ENCODE measurements at regions not wholly inside any gene's neighbourhood (a gene's known extent, or its start where the extent isn't known, plus 50 kb on each side); places are given as distances from the start of the nearest gene placed in this dataset.
"Not testable (repeated sequence)": the region's sequence is repeated elsewhere in the genome, so short reads cannot be mapped to it uniquely, and the experiment has no call there.

DNA sequence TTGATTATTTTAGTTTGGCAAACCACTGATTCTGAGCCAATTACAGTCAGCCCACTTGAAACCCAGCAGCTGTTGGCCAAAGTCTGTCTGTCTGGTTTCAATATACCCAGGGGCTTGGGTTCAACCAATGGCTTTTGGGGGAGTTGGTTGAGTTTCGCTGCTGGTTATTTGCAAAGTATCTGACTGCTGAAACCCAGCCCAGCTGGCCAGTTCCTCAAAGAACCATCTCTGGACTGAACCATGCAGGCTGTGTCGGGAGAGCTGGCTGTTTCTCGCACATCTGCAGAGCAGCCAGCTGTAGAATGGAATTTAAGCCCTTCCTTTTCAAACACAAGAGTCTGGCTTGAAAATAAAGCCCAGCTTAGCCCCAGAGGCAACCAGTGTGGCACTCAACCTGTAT lies 66.0 kb upstream of the PAX7 start:
- no peak for DNase-seq

DNA sequence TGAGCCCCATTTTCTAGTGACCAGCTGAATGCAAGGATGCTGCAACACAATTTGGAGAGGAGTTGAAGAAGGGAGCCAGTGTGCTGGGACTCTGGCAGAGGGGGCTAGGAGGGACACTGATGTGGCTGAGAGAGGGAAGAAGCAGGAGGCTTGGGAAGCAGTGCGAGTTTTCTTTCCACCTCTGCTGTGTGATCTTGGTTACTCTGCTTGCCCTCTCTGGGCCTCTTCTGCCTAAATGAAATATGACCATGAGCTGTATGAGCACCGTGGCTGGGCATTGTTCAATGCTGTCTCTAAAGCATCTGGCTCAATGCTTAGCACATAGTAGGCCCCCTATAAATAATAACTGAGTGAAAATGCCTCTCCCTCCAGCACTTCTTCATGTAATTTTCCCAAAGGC lies 65.3 kb upstream of the PAX7 start:
- DNase-seq = no peak

DNA sequence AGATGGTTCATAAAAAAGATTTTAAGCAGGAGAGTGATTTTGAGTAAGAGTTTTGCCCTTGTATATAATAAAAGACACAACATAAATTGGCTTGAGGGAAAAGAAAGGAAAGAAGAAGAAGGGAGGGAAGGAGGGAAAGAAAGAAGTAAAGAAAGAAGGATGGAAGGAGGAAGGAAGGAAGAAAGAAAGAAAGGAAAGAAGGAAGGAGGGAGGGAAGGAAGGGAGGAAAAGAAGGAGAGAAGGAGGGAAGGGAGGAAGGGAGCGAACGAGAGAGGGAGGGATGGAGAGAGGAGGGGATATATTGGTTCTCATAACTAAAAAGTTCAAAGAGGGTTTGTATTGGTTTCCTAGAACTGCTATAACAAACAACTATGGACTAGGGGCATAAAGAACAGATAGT lies 62.2 kb upstream of the PAX7 start:
- no peak for DNase-seq

DNA sequence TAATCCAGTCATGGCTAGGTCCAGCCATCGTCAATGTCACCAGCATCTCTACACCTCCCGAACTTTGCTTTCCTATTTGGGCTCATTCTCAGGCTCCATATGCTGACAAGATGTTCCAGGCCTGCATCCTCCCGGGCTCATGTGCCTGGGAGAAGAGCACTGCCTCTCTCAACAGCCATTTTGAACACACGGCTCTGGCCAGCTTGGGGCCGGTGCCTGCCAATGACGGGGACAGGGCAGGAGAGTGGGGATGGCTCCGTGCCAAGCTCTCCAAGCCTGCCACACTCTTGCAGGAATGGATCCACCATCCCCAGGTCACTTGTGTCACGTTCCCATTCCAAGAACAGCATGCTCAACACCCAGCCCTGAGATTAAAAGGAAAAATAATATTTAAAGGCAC lies 61.4 kb upstream of the PAX7 start:
- no peak for DNase-seq

DNA sequence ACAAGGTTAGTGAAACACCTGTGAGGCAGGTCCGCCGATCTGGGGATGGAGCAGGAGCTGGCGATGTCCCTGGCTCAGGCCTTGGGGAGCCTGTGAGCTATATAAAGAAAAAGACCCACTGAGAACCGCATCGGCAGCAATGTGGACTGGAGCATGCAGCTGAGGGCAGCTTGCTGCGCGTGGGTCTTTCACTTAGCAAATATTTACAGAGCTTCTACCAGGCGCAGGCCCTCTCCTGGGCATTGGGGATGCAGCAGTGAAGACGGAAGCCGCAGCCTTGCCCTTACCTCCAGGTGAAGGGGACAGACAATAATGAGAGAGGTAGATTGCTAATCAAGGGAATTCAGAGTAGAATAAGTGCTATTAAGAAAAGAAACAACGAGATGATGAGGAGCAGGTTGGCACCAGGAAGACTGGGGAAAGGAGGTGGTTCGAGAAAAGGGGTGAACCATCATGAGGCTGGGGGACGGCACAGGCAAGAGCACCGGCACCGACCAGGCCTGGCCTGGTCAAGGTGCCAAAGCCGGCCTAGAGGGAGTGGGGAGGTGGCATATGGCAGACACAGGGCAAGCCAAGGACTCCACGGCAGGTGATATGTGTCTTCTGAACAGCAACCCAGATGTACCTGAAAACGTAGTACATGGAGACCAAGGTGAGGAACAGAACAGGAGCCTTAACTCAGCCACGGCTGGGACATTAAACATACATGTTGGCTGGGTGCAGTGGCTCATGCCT lies 60.7 kb upstream of the PAX7 start:
- no peak for DNase-seq

DNA sequence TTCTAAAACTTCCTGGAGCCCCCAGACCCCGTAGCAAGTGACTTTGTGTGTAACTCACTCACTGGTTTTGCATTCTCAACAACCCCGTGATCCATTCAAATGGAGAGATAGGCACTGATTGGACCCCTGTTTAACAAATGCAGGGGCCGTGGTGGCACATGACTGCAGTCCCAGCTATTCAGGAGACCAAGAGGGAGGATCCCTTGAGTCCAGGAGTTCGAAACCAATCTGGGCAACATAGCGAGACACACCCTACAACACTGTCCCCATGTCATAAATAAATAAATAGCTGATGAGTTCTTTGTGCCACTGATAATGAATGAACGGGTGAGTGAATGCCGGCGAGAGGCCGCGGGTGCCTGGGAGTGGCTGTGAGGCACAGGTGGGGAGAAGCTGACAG lies 59.4 kb upstream of the PAX7 start:
- no peak for DNase-seq

DNA sequence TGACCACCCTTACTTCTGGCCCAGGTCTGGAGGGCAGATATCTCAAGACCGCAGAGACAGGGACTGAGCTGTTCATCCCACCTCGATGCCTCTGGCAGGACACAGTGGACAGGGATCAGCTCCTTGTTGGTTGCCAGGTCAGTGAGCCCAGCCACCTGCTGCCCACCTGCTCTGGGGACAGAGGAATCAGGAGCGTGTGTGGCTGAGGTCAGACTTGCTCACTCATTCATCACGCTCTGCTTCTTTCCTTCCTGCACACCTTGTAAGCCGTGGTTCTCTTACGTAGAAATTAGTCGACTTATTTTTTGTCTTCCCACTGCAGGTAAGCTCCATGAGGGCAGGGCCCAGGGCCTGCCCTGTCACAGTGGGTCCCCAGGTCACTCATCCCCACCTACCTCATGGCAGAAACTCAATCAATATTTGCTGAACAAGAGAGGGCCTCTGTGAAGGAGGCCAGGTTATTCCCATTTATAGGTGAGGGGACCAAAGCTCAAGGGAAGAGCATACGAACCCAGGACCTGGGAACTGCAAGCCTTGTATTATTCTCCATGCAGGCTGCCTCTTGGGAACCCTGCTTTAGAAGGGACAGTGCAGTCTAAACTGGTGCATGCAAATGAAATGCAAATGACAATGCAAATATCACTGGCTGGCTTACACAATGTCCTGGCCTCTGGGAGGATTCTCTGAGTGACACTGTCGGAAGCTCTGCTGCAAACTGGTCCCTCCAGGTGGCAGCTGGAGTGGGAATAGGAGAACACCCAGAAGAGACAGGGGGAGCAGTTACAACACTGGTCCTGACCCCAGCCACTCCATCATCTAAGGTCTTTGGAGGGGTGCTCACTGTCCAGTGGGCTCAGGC lies 58.4 kb upstream of the PAX7 start:
- DNase-seq = no peak

DNA sequence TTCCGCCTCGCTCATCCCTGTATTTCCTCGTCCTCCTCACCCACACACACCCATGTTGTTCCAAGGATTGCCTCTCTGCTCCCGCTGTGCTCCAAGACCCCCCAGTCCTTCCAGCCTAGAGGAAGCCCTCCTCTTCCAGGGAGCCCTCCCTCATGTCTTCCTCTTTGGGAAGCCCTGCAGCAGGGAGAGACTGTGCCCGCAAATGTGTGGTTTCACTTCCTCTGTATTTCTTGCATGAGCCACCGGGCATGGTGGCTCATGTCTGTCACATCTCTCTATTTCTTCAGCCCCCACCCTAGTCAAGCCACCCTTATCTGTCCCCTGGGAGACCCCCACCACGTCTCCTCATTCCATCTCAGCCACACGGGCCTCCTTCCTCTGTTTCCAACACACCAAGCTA lies 57.5 kb upstream of the PAX7 start:
- DNase-seq = no peak

DNA sequence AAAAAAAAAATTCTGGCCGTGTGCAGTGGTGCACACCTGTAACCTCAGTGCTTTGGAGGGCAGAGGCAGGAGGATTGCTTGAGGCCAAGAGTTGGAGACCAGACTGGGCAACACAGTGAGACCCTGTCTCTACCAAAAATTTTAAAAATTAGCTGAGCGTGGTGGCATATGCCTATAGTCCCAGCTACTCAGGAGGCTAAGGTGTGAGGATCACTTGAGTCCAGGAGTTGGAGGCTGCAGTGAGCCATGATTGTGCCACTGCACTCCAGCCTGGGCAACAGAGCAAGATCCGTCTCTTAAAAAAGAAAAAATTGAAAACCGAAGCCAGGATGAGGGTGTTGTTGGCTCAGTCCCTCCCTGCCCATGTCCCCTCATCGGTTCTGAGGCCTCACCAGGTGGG lies 55.9 kb upstream of the PAX7 start:
- no peak for DNase-seq

DNA sequence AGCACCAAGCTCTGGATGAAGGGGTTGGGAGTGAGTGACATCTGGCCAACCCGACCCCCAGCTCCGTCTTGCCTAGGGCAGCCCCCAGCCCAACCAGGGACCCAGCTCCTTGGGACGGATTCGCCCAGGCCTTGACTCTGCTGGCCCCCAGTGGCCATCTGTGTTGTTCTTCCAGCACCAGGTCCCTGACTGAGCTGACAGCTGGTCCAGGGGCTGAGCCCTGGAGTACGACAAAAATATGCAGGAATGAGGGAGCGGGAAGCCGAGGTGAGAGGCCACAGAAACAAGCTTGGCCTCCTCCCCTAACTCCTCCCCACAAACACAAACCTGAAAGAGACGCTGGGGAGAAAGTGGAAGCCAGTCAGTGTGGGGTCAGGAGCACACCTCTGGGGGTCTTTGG lies 55.0 kb upstream of the PAX7 start:
- peak; percentile 60 to 66 for DNase-seq

DNA sequence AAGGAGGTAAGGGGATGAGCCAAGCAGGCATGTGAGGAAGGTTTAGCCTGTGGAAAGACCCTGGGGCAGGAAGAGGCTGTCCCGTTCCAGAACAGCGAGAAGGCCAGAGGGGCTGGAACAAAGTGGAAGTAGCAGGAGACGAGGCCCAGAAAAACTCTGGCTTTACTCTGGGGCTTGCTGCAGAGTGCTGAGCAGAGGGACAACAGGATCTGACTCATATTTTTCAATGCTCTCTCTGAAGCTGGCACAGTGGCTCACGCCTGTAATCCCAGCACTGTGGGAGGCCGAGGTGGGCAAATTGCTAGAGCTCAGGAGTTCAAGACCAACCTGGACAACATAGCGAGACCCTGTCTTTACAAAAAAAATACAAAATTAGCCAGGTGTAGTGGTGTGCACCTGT lies 52.4 kb upstream of the PAX7 start:
- DNase-seq = no peak

DNA sequence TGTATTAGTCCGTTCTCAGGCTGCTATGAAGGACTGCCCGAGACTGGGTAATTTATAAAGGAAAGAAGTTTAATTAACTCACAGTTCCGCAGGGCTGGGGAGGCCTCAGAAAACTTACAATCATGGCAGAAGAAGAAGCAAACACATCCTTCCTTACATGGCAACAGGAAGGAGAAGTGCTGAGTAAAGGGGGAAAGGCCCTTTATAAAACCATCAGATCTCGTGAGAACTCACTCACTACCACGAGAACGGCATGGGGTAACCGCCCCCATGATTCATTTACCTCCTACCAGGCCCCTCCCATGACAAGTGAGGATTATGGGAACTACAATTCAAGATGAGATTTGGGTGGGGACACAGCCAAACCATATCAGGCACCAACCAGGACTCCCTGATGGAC lies 51.4 kb upstream of the PAX7 start:
- not testable (repeated sequence) for DNase-seq

DNA sequence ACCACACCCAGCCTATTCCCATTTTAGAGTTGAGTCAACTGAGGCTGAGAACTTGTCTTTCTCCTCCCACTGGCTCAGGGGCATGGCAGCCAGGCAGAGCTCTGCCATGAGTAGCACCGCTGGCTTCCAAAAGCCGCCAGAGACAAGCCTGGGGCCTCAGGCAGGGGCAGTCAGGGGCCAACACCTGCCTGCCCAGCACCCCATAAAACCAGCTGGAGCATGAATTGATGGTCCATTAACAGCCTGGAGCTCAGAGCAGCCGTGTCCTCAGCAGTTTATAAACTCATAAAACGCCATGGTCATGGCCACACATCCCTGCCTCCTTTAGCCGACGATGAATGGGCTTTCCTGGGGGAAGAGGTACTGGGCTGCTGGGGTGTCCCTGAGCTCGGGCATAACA lies 50.6 kb upstream of the PAX7 start:
- DNase-seq = no peak

DNA sequence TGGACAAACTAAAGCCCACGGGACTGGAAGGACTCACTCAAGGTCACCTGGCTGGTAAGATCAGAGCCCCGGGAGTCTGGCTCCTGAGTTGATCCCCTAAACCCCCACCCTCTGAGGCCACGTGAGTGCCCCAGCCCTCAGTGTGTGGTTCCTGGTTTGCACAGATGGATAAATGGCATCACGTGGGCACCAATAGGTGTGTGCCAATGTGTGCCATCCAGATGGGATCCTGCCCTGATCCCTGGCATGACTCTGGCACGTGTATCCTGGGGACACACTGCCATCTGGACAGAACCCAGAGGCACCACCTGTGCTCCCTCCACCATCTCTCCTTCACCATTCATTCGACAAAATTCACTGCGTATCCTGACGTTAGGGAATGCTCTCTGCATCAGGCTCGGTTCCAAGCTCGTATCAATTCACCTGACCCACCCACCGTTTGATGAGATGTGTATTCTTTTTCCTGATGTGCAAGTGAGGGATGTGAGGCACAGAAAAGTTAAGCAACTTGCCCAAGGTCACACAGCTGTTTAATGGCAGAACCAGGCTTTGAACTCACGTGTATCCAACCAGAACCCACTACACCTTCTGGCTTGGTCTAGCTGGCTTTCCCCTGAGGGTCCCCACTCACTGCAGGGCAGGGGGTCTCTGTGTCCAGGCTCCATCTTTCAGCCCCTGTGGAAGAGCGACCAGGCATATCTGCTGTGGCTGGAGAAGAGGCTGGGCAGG lies 49.8 kb upstream of the PAX7 start:
- peak in 1 of 2 experiments; percentile 27 for DNase-seq
